K562 (cell line): ENCODE measurements at regions not wholly inside any gene's neighbourhood (a gene's known extent, or its start where the extent isn't known, plus 50 kb on each side); places are given as distances from the start of the nearest gene placed in this dataset.

ENCODE experiments used
- ESRRA ChIP-seq: fragments of 450-650 bp; IDR thresholded peaks from 2 replicates; pipeline ENCODE4 v1.6.1; 2014; ENCODE audit warnings: low read depth, mild to moderate bottlenecking, moderate library complexity, borderline replicate concordance
- NR4A1 ChIP-seq, 2 experiments: fragments of 250-450 bp in 1 of 2; fragments of 450-650 bp in 1 of 2; sonication (Bioruptor Pico) in 1 of 2; IDR thresholded peaks; 2 replicates each; pipeline versions ENCODE4 v1.4.0 to v1.6.1; 2016 to 2020; ENCODE audit warnings: mild to moderate bottlenecking in 2 of 2, missing compliant biosample characterization in 1 of 2, missing genetic modification characterization in 1 of 2, moderate library complexity in 1 of 2
- RBM17 ChIP-seq: fragments of 200-400 bp; formaldehyde crosslinking; IDR thresholded peaks from 2 replicates; pipeline ENCODE4 v1.6.1; 2017; ENCODE audit warnings: low read depth, mild to moderate bottlenecking, low read length, borderline replicate concordance
- SMARCC2 ChIP-seq: fragments of 450-650 bp; IDR thresholded peaks from 2 replicates; pipeline ENCODE4 v1.6.1; 2017; ENCODE audit warnings: antibody characterized with exemption, moderate library complexity, mild to moderate bottlenecking, low read depth
- TRIM28 ChIP-seq: fragments of 450-650 bp; IDR thresholded peaks from 2 replicates; pipeline ENCODE4 v1.6.1; 2017
- ZNF561 ChIP-seq: fragments of 450-650 bp; formaldehyde crosslinking; conservative IDR thresholded peaks from 2 replicates; pipeline ENCODE4 v1.4.0; 2020; ENCODE audit warnings: mild to moderate bottlenecking, moderate library complexity
- TF ChIP-seq, protein P1 (sequence below): fragments of 150-350 bp; conservative IDR thresholded peaks from 2 replicates; pipeline ENCODE4 v1.6.1; 2014; ENCODE audit warnings: low read length

DNA sequence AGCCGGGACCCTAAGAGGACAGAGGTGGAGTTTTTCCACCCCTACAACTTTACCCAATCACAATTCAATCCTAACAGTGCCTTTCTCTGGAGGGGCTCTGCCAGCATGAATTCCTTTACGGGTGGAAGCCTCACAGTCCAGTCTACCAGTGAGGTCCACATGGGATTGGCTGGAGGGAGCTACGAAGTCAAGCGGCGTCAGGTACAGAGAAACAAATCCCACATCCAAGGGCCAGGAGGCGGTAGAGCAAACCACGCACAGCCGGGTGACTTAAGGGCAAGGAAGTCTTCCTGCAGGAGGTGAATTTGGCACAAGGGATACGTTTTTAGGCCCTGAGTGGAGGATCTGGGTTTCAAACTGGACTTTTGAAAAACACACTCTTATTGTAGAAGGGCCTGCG lies 199.6 kb downstream of the UQCRFS1 start:
- TF ChIP-seq ESRRA (no peak), TRIM28 (no peak), RBM17 (no peak), ZNF561 (CRISPR knock-in tag) (no peak), NR4A1 (CRISPR knock-in tag; IDR thresholded peaks at IDR 0.05) (no peak), NR4A1 (tag; IDR thresholded peaks at IDR 0.05) (no peak), SMARCC2 (no peak)
- TF ChIP-seq, protein P1, sequence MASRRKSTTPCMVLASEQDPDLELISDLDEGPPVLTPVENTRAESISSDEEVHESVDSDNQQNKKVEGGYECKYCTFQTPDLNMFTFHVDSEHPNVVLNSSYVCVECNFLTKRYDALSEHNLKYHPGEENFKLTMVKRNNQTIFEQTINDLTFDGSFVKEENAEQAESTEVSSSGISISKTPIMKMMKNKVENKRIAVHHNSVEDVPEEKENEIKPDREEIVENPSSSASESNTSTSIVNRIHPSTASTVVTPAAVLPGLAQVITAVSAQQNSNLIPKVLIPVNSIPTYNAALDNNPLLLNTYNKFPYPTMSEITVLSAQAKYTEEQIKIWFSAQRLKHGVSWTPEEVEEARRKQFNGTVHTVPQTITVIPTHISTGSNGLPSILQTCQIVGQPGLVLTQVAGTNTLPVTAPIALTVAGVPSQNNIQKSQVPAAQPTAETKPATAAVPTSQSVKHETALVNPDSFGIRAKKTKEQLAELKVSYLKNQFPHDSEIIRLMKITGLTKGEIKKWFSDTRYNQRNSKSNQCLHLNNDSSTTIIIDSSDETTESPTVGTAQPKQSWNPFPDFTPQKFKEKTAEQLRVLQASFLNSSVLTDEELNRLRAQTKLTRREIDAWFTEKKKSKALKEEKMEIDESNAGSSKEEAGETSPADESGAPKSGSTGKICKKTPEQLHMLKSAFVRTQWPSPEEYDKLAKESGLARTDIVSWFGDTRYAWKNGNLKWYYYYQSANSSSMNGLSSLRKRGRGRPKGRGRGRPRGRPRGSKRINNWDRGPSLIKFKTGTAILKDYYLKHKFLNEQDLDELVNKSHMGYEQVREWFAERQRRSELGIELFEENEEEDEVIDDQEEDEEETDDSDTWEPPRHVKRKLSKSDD: no peak
